ENCODE measurements at regions not wholly inside any gene's neighbourhood (a gene's known extent, or its start where the extent isn't known, plus 50 kb on each side); places are given as distances from the start of the nearest gene placed in this dataset.

GRCh38 chr13:105547851-105548250 lies 987.6 kb downstream of the EFNB2 start:
- TF ChIP-seq SUZ12 (IDR thresholded peaks at IDR 0.05; ENCODE audit: extremely low read depth, insufficient read depth, insufficient read length) (no peak), ZNF274 (IDR thresholded peaks at IDR 0.05; ENCODE audit: low read depth, low read length) (no peak), YY1 (IDR thresholded peaks at IDR 0.05; ENCODE audit: insufficient read depth, insufficient read length) (no peak)
